GM23338 (cell line): ENCODE measurements at regions not wholly inside any gene's neighbourhood (a gene's known extent, or its start where the extent isn't known, plus 50 kb on each side); places are given as distances from the start of the nearest gene placed in this dataset.

ENCODE experiments used
- CREB1 ChIP-seq: fragments of 250-450 bp; sonication (Bioruptor Pico); IDR thresholded peaks from 2 replicates; pipeline ENCODE4 v1.5.0; 2020; ENCODE audit warnings: low read depth, mild to moderate bottlenecking, moderate library complexity
- EZH2 ChIP-seq: fragments of 200-600 bp; sonication (generic); IDR thresholded peaks from one replicate; pipeline ENCODE4 v1.8.0; 2017; ENCODE audit warnings: antibody characterized with exemption, mild to moderate bottlenecking, low read depth; ENCODE audit not compliant: unreplicated experiment
- EZH2phosphoT487 ChIP-seq: fragments of 200-600 bp; sonication (generic); IDR thresholded peaks from one replicate; pipeline ENCODE4 v1.8.1; 2018; ENCODE audit warnings: antibody characterized with exemption; ENCODE audit not compliant: unreplicated experiment
- JUNB ChIP-seq: IDR thresholded peaks from one replicate; pipeline ENCODE4 v1.6.1; 2016; ENCODE audit warnings: antibody characterized with exemption; ENCODE audit not compliant: unreplicated experiment
- NANOG ChIP-seq: IDR thresholded peaks from 2 replicates; pipeline ENCODE4 v1.6.1; 2016; ENCODE audit warnings: antibody characterized with exemption, borderline replicate concordance
- POLR2AphosphoS5 ChIP-seq: IDR thresholded peaks from 2 replicates; pipeline ENCODE4 v1.6.1; 2016; ENCODE audit warnings: antibody characterized with exemption, low read depth
- REST ChIP-seq: IDR thresholded peaks from one replicate; pipeline ENCODE4 v1.6.1; 2018; ENCODE audit warnings: antibody characterized with exemption; ENCODE audit not compliant: unreplicated experiment
- STAT1 ChIP-seq: IDR thresholded peaks from one replicate; pipeline ENCODE4 v1.6.1; 2016; ENCODE audit warnings: antibody characterized with exemption; ENCODE audit not compliant: unreplicated experiment
- ZNF114 ChIP-seq: fragments of 250-450 bp; sonication (Bioruptor Pico); IDR thresholded peaks from 2 replicates; pipeline ENCODE4 v1.5.0; 2020; ENCODE audit warnings: mild to moderate bottlenecking, moderate library complexity
- ZNF331 ChIP-seq: fragments of 250-450 bp; sonication (Bioruptor Pico); IDR thresholded peaks from 2 replicates; pipeline ENCODE4 v1.5.0; 2020; ENCODE audit warnings: low read depth, mild to moderate bottlenecking, moderate library complexity
- ZNF462 ChIP-seq: fragments of 250-450 bp; sonication (Bioruptor Pico); IDR thresholded peaks from 2 replicates; pipeline ENCODE4 v1.5.0; 2020; ENCODE audit warnings: mild to moderate bottlenecking, moderate library complexity
- TF ChIP-seq, protein P1 (sequence below), 2 experiments: fragments of 200-600 bp in 1 of 2; sonication (generic) in 1 of 2; conservative IDR thresholded peaks; 2 replicates each; pipeline versions ENCODE4 v1.5.1 to v1.6.1; 2016 to 2017; ENCODE audit warnings: antibody characterized with exemption in 2 of 2, low read depth in 2 of 2, mild to moderate bottlenecking in 2 of 2, moderate library complexity in 1 of 2
- TF ChIP-seq, protein P2 (sequence below): IDR thresholded peaks from 2 replicates; pipeline ENCODE4 v1.6.1; 2016; ENCODE audit warnings: antibody characterized with exemption

DNA sequence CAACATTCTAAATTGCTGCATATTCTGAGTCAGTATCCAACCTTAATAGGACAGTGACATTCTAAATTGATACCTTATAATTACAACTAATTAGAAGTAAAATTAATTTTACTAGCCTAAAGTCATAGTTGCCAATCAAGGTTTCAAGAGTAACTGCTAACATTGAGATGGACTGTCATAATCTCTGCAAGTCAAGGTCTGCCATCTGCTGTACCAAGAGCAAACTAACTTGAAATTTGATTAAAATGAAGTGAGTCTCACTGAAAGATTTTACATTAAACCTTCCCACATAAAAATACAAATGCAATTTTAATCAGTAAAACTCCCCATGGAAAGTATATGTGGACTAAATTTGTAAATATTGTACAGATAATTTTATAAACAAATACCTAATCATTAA is 235.3 kb downstream of the PRDM9 start:
- TF ChIP-seq, protein P1, sequence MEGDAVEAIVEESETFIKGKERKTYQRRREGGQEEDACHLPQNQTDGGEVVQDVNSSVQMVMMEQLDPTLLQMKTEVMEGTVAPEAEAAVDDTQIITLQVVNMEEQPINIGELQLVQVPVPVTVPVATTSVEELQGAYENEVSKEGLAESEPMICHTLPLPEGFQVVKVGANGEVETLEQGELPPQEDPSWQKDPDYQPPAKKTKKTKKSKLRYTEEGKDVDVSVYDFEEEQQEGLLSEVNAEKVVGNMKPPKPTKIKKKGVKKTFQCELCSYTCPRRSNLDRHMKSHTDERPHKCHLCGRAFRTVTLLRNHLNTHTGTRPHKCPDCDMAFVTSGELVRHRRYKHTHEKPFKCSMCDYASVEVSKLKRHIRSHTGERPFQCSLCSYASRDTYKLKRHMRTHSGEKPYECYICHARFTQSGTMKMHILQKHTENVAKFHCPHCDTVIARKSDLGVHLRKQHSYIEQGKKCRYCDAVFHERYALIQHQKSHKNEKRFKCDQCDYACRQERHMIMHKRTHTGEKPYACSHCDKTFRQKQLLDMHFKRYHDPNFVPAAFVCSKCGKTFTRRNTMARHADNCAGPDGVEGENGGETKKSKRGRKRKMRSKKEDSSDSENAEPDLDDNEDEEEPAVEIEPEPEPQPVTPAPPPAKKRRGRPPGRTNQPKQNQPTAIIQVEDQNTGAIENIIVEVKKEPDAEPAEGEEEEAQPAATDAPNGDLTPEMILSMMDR (conservative IDR thresholded peaks at IDR 0.05; ENCODE audit: low read depth in 2 of 2): peak in 1 of 2 experiments; percentile 23; a peak in 1 of 4 replicates
- TF ChIP-seq EZH2phosphoT487 (no peak), EZH2 (no peak), CREB1 (CRISPR knock-in tag) (no peak), STAT1 (no peak), POLR2AphosphoS5 (no peak), REST (no peak), JUNB (no peak), ZNF331 (CRISPR knock-in tag) (no peak), ZNF114 (CRISPR knock-in tag) (no peak), NANOG (no peak), ZNF462 (CRISPR knock-in tag) (no peak)
- TF ChIP-seq, protein P2, sequence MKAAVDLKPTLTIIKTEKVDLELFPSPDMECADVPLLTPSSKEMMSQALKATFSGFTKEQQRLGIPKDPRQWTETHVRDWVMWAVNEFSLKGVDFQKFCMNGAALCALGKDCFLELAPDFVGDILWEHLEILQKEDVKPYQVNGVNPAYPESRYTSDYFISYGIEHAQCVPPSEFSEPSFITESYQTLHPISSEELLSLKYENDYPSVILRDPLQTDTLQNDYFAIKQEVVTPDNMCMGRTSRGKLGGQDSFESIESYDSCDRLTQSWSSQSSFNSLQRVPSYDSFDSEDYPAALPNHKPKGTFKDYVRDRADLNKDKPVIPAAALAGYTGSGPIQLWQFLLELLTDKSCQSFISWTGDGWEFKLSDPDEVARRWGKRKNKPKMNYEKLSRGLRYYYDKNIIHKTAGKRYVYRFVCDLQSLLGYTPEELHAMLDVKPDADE: no peak
